ENCODE measurements at regions not wholly inside any gene's neighbourhood (a gene's known extent, or its start where the extent isn't known, plus 50 kb on each side); places are given as distances from the start of the nearest gene placed in this dataset.

- TF ChIP-seq EZH2phosphoT487 (IDR thresholded peaks at IDR 0.05; ENCODE audit: borderline replicate concordance, low read depth, low read length) = no peak
- TF ChIP-seq CTCF (conservative IDR thresholded peaks at IDR 0.05; ENCODE audit: low read length) = no peak
Observed at GRCh38 chr12:93308281-93308680, 69.4 kb upstream of the NUDT4 start.

Data from OCI-LY7 (cell line).